Testis (tissue), 2 donors: ENCODE measurements at regions not wholly inside any gene's neighbourhood (a gene's known extent, or its start where the extent isn't known, plus 50 kb on each side); places are given as distances from the start of the nearest gene placed in this dataset.

Experiments
- DNase-seq: peaks from one replicate; pipeline ENCODE4 v3.0.0-alpha.2; 2019
- H3K27ac ChIP-seq, 2 donors: fragments of 200-600 bp; sonication (generic); one replicate each; pipeline ENCODE4 v1.5.1; 2019
- H3K27me3 ChIP-seq: fragments of 200-600 bp; sonication (generic); one replicate; pipeline ENCODE4 v1.5.1; 2019
- H3K36me3 ChIP-seq: fragments of 200-600 bp; sonication (generic); one replicate; pipeline ENCODE4 v1.5.1; 2017; ENCODE audit warnings: low read depth; ENCODE audit errors: missing control alignments
- H3K4me1 ChIP-seq: fragments of 200-600 bp; sonication (generic); one replicate; pipeline ENCODE4 v1.5.1; 2019
- H3K4me3 ChIP-seq, 2 donors: fragments of 200-600 bp; sonication (generic); one replicate each; pipeline ENCODE4 v1.5.1; 2017 to 2019
- H3K9me3 ChIP-seq: fragments of 200-600 bp; sonication (generic); one replicate; pipeline ENCODE4 v1.5.1; 2017
- POLR2A ChIP-seq: fragments of 450-650 bp; IDR thresholded peaks from one replicate; pipeline ENCODE4 v1.6.1; 2017; ENCODE audit warnings: antibody characterized with exemption, mild to moderate bottlenecking, moderate library complexity
- WGBS, 2 donors: methylation state at CpG; one replicate each; pipeline ENCODE4 v1.1.5; 2018; 5-methylcytosine and 5-hydroxymethylcytosine counted together
- intact Hi-C: fragments of 100-400 bp; cut with DNase I; formaldehyde crosslinking; loops from one replicate; pipeline ENCODE4 v1.15.1; 2023; ENCODE audit warnings: low total_unique reads
- TF ChIP-seq, protein P1 (sequence below), 3 experiments: fragments of 450-650 bp in 2 of 3; fragments of 200-600 bp in 1 of 3; sonication (generic) in 1 of 3; IDR thresholded peaks; one replicate each; pipeline ENCODE4 v1.5.1; 2016 to 2019; ENCODE audit warnings: antibody characterized with exemption in 3 of 3, mild to moderate bottlenecking in 2 of 3, moderate library complexity in 1 of 3

DNA sequence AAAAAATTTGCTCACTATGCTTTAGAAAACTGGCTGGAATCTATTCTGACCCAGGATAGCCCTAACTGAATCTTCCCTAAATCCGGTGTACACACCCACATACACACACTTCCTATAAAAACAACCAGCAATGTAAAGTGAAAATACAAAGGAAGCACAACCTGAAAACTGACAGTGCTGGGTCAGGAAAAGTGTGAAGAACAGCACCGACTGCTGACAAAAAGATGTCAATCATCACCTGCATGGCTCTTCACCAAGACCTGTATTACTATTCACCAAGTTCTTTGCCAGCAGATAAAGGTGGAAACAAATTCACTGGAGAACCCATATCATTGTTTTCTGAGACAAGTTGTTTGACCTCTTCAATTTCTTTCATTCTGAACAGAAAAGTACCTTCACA is 293.8 kb upstream of the GRAMD2B start:
- intact Hi-C loops = no loop called here
- peaks cover 4% of the 10 kb centered on the region for H3K4me1 ChIP-seq
- TF ChIP-seq, protein P1, sequence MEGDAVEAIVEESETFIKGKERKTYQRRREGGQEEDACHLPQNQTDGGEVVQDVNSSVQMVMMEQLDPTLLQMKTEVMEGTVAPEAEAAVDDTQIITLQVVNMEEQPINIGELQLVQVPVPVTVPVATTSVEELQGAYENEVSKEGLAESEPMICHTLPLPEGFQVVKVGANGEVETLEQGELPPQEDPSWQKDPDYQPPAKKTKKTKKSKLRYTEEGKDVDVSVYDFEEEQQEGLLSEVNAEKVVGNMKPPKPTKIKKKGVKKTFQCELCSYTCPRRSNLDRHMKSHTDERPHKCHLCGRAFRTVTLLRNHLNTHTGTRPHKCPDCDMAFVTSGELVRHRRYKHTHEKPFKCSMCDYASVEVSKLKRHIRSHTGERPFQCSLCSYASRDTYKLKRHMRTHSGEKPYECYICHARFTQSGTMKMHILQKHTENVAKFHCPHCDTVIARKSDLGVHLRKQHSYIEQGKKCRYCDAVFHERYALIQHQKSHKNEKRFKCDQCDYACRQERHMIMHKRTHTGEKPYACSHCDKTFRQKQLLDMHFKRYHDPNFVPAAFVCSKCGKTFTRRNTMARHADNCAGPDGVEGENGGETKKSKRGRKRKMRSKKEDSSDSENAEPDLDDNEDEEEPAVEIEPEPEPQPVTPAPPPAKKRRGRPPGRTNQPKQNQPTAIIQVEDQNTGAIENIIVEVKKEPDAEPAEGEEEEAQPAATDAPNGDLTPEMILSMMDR (IDR thresholded peaks at IDR 0.05) = no peak
- TF ChIP-seq POLR2A = no peak
- no peak for DNase-seq
- no peaks in the 10 kb centered on the region for H3K9me3 ChIP-seq
- 81 to 93% methylated on average over 2 of the region's 2 CpGs for WGBS, 2 donors
- H3K27ac ChIP-seq = no peak overlapping the region
- no peaks in the 10 kb centered on the region for H3K27me3 ChIP-seq
- no peak overlapping the region for H3K4me3 ChIP-seq
- H3K36me3 ChIP-seq = no peaks in the 10 kb centered on the region

DNA sequence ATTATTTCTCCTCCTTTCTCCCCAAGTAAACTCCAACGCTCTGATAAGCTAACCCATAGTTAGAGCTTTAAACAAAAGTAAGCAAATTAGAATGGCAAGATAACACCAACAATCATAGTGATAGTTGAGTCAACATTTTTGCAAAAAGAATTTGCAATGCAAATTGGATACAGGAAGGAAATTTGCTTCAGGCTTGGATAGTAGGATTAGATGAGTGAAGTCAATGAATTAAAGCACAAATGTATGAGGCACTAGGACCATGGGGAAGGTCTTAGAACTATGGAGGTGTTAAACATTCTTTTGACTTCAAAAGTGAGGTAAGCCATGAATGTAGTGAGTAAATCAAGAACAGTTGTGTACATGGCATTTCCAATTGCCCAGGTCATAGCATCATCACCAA is 289.8 kb upstream of the GRAMD2B start:
- Histone ChIP-seq H3K4me1 (no peaks in the 10 kb centered on the region), H3K27ac (no peak overlapping the region), H3K36me3 (no peaks in the 10 kb centered on the region), H3K4me3 (no peak overlapping the region), H3K9me3 (no peaks in the 10 kb centered on the region), H3K27me3 (no peaks in the 10 kb centered on the region)
- no peak for DNase-seq
- TF ChIP-seq, protein P1 (IDR thresholded peaks at IDR 0.05) = no peak
- no peak for TF ChIP-seq POLR2A
- intact Hi-C loops = no loop called here
- 82 to 85% methylated on average over 1 of the region's 1 CpG for WGBS, 2 donors

DNA sequence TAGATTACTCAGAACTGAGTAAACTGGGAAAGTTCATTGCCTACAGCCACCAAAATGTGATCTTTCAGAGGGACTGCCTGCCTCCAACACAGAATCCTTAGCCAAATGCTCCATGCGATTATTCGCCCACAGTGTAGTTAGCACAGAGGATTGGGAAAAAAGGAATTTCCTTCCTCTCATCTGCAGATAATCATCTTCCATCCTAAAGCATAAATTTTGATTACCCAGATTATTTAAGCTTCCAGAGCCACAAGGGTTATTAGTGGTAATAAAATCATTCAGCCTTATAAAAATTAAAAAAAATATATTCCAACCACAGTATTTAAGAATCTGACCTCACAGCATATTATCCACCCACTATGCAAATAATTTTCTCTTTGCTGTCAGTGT is 285.3 kb upstream of the GRAMD2B start:
- intact Hi-C loops = no loop called here
- TF ChIP-seq POLR2A = no peak
- TF ChIP-seq, protein P1 (IDR thresholded peaks at IDR 0.05) = no peak
- no peak for DNase-seq
- Histone ChIP-seq H3K36me3 (no peaks in the 10 kb centered on the region), H3K4me3 (no peak overlapping the region), H3K27me3 (no peaks in the 10 kb centered on the region), H3K9me3 (no peaks in the 10 kb centered on the region), H3K4me1 (no peaks in the 10 kb centered on the region), H3K27ac (no peak overlapping the region)
- WGBS, 2 donors = 67 to 75% methylated on average over 2 of the region's 2 CpGs

DNA sequence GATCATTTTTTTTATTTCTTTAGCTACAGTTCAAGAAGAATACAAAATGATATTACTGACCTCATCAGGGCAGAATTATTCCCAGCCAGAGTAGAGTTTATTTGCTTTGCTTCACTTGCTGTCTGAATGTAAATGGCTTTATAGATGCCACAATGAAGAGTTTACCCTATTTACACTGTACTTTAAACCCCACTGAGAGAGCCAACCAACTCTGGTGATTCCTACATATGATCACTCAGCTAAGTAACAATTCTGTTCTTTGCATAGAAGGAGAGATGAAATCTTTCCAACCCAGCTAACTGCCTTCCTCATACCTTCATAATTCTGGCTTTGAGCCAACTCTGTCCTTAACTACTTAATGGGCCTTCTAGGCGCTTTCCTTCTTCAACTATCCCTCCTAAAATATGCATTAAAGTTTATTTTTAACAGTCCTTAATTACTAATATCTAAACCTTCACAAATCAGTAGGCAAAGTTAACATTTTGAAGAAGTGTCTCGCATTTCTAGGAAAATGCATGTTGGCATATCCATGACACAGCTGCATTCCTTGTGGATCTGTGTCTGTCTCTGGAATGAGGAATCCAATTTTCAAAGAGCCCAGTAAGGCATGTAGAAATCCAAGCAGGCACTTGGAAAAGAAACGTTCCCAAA is 284.8 kb upstream of the GRAMD2B start:
- WGBS, 2 donors = 75 to 79% methylated on average over 3 of the region's 3 CpGs
- Histone ChIP-seq H3K4me1 (no peaks in the 10 kb centered on the region), H3K36me3 (no peaks in the 10 kb centered on the region), H3K9me3 (no peaks in the 10 kb centered on the region), H3K27ac (no peak overlapping the region), H3K27me3 (no peaks in the 10 kb centered on the region), H3K4me3 (no peak overlapping the region)
- TF ChIP-seq, protein P1 (IDR thresholded peaks at IDR 0.05) = no peak
- no peak for TF ChIP-seq POLR2A
- intact Hi-C loops = no loop called here
- DNase-seq = no peak

DNA sequence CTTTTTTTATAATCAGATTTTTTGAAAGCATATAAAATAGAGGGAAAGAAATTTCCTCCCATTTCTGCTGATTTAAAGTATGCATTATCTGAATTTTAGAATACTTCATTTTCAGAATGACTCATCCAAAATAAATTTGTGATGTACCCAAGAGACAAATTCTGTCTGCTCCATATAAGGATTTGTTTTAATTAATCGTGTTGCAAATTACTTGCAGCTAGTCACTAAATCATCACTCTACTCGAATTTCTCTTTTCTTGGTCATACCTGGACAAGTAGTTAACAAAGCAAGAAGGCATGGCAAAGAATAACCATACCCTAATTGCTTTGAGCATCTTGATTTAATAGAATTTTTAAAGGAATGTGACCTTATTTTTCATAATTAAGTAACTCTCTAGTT is 284.1 kb upstream of the GRAMD2B start:
- intact Hi-C loops = no loop called here

More for the DNA sequence above, 284.1 kb upstream of the GRAMD2B start:
- WGBS, 2 donors = 67 to 71% methylated on average over 2 of the region's 2 CpGs
- Histone ChIP-seq H3K27me3 (no peaks in the 10 kb centered on the region), H3K4me3 (no peak overlapping the region), H3K4me1 (no peaks in the 10 kb centered on the region), H3K36me3 (no peaks in the 10 kb centered on the region), H3K9me3 (no peaks in the 10 kb centered on the region), H3K27ac (no peak overlapping the region)
- DNase-seq = no peak
- no peak for TF ChIP-seq POLR2A
- TF ChIP-seq, protein P1 (IDR thresholded peaks at IDR 0.05) = no peak
